ENCODE measurements at regions not wholly inside any gene's neighbourhood (a gene's known extent, or its start where the extent isn't known, plus 50 kb on each side); places are given as distances from the start of the nearest gene placed in this dataset.

- no peak for ATAC-seq
- no peak overlapping the region for H3K4me3 Mint-ChIP-seq
- H3K4me1 Mint-ChIP-seq, result no peaks in the 10 kb centered on the region
- peaks cover 12% of the 10 kb centered on the region for H3K27me3 Mint-ChIP-seq
- H3K36me3 Mint-ChIP-seq (ENCODE audit: low read depth), result no peaks in the 10 kb centered on the region
- H3K27ac Mint-ChIP-seq, result no peak overlapping the region
- DNase-seq, result no peak
- H3K9me3 ChIP-seq (ENCODE audit: control insufficient read depth, low read length, poor library complexity, severe bottlenecking), result no peaks in the 10 kb centered on the region
Measured at GRCh38 chr4:53651156-53651735, 60.0 kb upstream of the LNX1 start.

GRCh38 chr4:53649357-53649756 lies 58.1 kb upstream of the LNX1 start:
- Mint-ChIP-seq H3K4me1 (no peaks in the 10 kb centered on the region), H3K4me3 (no peak overlapping the region), H3K27ac (no peak overlapping the region), H3K27me3 (peaks cover 15% of the 10 kb centered on the region), H3K36me3 (ENCODE audit: low read depth) (no peaks in the 10 kb centered on the region)
- H3K9me3 ChIP-seq (ENCODE audit: control insufficient read depth, low read length, poor library complexity, severe bottlenecking), result no peaks in the 10 kb centered on the region
- ATAC-seq (no peak), DNase-seq (no peak)

- H3K4me1 Mint-ChIP-seq, result no peaks in the 10 kb centered on the region
- H3K4me3 Mint-ChIP-seq, result no peak overlapping the region
- ATAC-seq, result no peak
- H3K27ac Mint-ChIP-seq, result no peak overlapping the region
- peaks cover 17% of the 10 kb centered on the region for H3K27me3 Mint-ChIP-seq
- no peaks in the 10 kb centered on the region for H3K9me3 ChIP-seq (ENCODE audit: control insufficient read depth, low read length, poor library complexity, severe bottlenecking)
- H3K36me3 Mint-ChIP-seq (ENCODE audit: low read depth), result no peaks in the 10 kb centered on the region
- DNase-seq, result no peak
Measured at GRCh38 chr4:53647547-53647946, 56.3 kb upstream of the LNX1 start.

- no peak for ATAC-seq
- H3K4me3 Mint-ChIP-seq, result no peak overlapping the region
- H3K27ac Mint-ChIP-seq, result no peak overlapping the region
- H3K36me3 Mint-ChIP-seq (ENCODE audit: low read depth), result no peaks in the 10 kb centered on the region
- DNase-seq, result no peak
- no peaks in the 10 kb centered on the region for H3K9me3 ChIP-seq (ENCODE audit: control insufficient read depth, low read length, poor library complexity, severe bottlenecking)
- H3K27me3 Mint-ChIP-seq, result peaks cover 17% of the 10 kb centered on the region
- H3K4me1 Mint-ChIP-seq, result no peaks in the 10 kb centered on the region
Measured at GRCh38 chr4:53646795-53647194, 55.5 kb upstream of the LNX1 start.

- no peak for ATAC-seq
Measured at GRCh38 chr4:53645108-53645507, 53.8 kb upstream of the LNX1 start.

GRCh38 chr4:53644607-53645006 lies 53.3 kb upstream of the LNX1 start:
- H3K9me3 ChIP-seq (ENCODE audit: control insufficient read depth, low read length, poor library complexity, severe bottlenecking), result no peaks in the 10 kb centered on the region
- no peak for ATAC-seq
- H3K36me3 Mint-ChIP-seq (ENCODE audit: low read depth), result no peaks in the 10 kb centered on the region
- H3K4me1 Mint-ChIP-seq, result no peaks in the 10 kb centered on the region
- H3K27me3 Mint-ChIP-seq, result peaks cover 5% of the 10 kb centered on the region
- no peak overlapping the region for H3K27ac Mint-ChIP-seq
- DNase-seq, result no peak
- H3K4me3 Mint-ChIP-seq, result no peak overlapping the region

More at GRCh38 chr4:53645108-53645507, 53.8 kb upstream of the LNX1 start:
- H3K4me3 Mint-ChIP-seq, result no peak overlapping the region
- H3K27me3 Mint-ChIP-seq, result peaks cover 9% of the 10 kb centered on the region
- no peak overlapping the region for H3K27ac Mint-ChIP-seq
- no peaks in the 10 kb centered on the region for H3K36me3 Mint-ChIP-seq (ENCODE audit: low read depth)
- H3K9me3 ChIP-seq (ENCODE audit: control insufficient read depth, low read length, poor library complexity, severe bottlenecking), result no peaks in the 10 kb centered on the region
- no peaks in the 10 kb centered on the region for H3K4me1 Mint-ChIP-seq
- DNase-seq, result no peak

Measured in T-helper 17 cell (primary cell).